ENCODE measurements at regions not wholly inside any gene's neighbourhood (a gene's known extent, or its start where the extent isn't known, plus 50 kb on each side); places are given as distances from the start of the nearest gene placed in this dataset.

GRCh38 chr16:52149003-52149402 lies 397.9 kb downstream of the TOX3 start (continued):
- TF ChIP-seq EZH2phosphoT487 (IDR thresholded peaks at IDR 0.05; ENCODE audit: unreplicated experiment), result no peak
- no peak for TF ChIP-seq EZH2 (IDR thresholded peaks at IDR 0.05; ENCODE audit: low read depth, unreplicated experiment)
- no peak for TF ChIP-seq ZNF114 (CRISPR knock-in tag; IDR thresholded peaks at IDR 0.05)

GRCh38 chr16:52141871-52142270 lies 405.1 kb downstream of the TOX3 start:
- no peaks in the 10 kb centered on the region for H3K27me3 ChIP-seq (ENCODE audit: insufficient read depth)

More at GRCh38 chr16:52141871-52142270, 405.1 kb downstream of the TOX3 start:
- no peaks in the 10 kb centered on the region for H3K9me2 ChIP-seq (ENCODE audit: insufficient read depth)
- no peak overlapping the region for H2AFZ ChIP-seq
- H3K4me3 Mint-ChIP-seq, result no peak overlapping the region
- no peak for DNase-seq (ENCODE audit: low spot score)
- H3K36me3 ChIP-seq (ENCODE audit: insufficient read depth), result no peaks in the 10 kb centered on the region
- H4K20me1 ChIP-seq (replicated peaks; ENCODE audit: insufficient read depth), result no peaks in the 10 kb centered on the region
- H3K9me3 Mint-ChIP-seq, result no peaks in the 10 kb centered on the region
- no peak overlapping the region for H3K4me3 ChIP-seq
- peaks cover 3% of the 10 kb centered on the region; the same call in 1 of the 2 replicates for H3K4me1 ChIP-seq (ENCODE audit: insufficient read depth)
- ATAC-seq, result no peak
- H3K79me2 ChIP-seq (replicated peaks; ENCODE audit: insufficient read depth), result no peaks in the 10 kb centered on the region
- H3K27me3 Mint-ChIP-seq (ENCODE audit: insufficient read depth, low read depth, poor library complexity), result no peaks in the 10 kb centered on the region
- H3K27ac Mint-ChIP-seq, result no peak overlapping the region
- H3K4me1 Mint-ChIP-seq, result peaks cover 8% of the 10 kb centered on the region; the same call in 2 of the 3 replicates
- H3K27ac ChIP-seq (ENCODE audit: low read depth), result no peak overlapping the region
- no peaks in the 10 kb centered on the region for H3K36me3 Mint-ChIP-seq (ENCODE audit: low read depth)
- TF ChIP-seq ZNF331 (CRISPR knock-in tag; IDR thresholded peaks at IDR 0.05; ENCODE audit: low read depth) (no peak), CTCF (conservative IDR thresholded peaks at IDR 0.05; ENCODE audit: low read depth in 2 of 2) (no peak), EZH2 (IDR thresholded peaks at IDR 0.05; ENCODE audit: low read depth, unreplicated experiment) (no peak), ZNF462 (CRISPR knock-in tag; IDR thresholded peaks at IDR 0.05) (no peak), POLR2AphosphoS5 (IDR thresholded peaks at IDR 0.05; ENCODE audit: low read depth) (no peak), NANOG (IDR thresholded peaks at IDR 0.05; ENCODE audit: borderline replicate concordance) (no peak), EZH2phosphoT487 (IDR thresholded peaks at IDR 0.05; ENCODE audit: unreplicated experiment) (no peak), JUNB (IDR thresholded peaks at IDR 0.05; ENCODE audit: unreplicated experiment) (no peak), ETS1 (IDR thresholded peaks at IDR 0.05) (no peak), STAT1 (IDR thresholded peaks at IDR 0.05; ENCODE audit: unreplicated experiment) (no peak), ZNF114 (CRISPR knock-in tag; IDR thresholded peaks at IDR 0.05) (no peak), CREB1 (CRISPR knock-in tag; IDR thresholded peaks at IDR 0.05; ENCODE audit: low read depth) (no peak), REST (IDR thresholded peaks at IDR 0.05; ENCODE audit: unreplicated experiment) (no peak)
- H3F3A ChIP-seq (replicated peaks; ENCODE audit: low read depth), result no peaks in the 10 kb centered on the region
- H3K4me2 ChIP-seq, result no peak overlapping the region
